SIG-M5 treated with dmso at 0.1 percent for 504 hours (cell line): ENCODE measurements at regions not wholly inside any gene's neighbourhood (a gene's known extent, or its start where the extent isn't known, plus 50 kb on each side); places are given as distances from the start of the nearest gene placed in this dataset.
"Not testable (repeated sequence)": the region's sequence is repeated elsewhere in the genome, so short reads cannot be mapped to it uniquely, and the experiment has no call there.

Experiments
- DNase-seq: peaks from one replicate; lab custom pipeline; 2025; ENCODE audit not compliant: unreplicated experiment; lab: John Stamatoyannopoulos, UW

- no peak for DNase-seq
These were observed 409.5 kb upstream of the LMO3 start for GRCh38 chr12:17015501-17015900.

- DNase-seq: not testable (repeated sequence)
These were observed 401.6 kb upstream of the LMO3 start for GRCh38 chr12:17007442-17008040.

- not testable (repeated sequence) for DNase-seq
These were observed 392.6 kb upstream of the LMO3 start for GRCh38 chr12:16998538-16998937.

- no peak for DNase-seq
These were observed 378.5 kb upstream of the LMO3 start for GRCh38 chr12:16984484-16984883.

- no peak for DNase-seq
These were observed 367.2 kb upstream of the LMO3 start for GRCh38 chr12:16972923-16973770.

- no peak for DNase-seq
These were observed 356.9 kb upstream of the LMO3 start for GRCh38 chr12:16962889-16963288.

- DNase-seq: peak; percentile 39
These were observed 349.2 kb upstream of the LMO3 start for GRCh38 chr12:16955083-16955657.

GRCh38 chr12:16949871-16950667 is 344.1 kb upstream of the LMO3 start:
- no peak for DNase-seq

GRCh38 chr12:16949371-16949770 is 343.4 kb upstream of the LMO3 start:
- DNase-seq: no peak

GRCh38 chr12:16946704-16947103 is 340.7 kb upstream of the LMO3 start:
- no peak for DNase-seq

- DNase-seq: peak; percentile 84
These were observed 333.9 kb upstream of the LMO3 start for GRCh38 chr12:16939871-16940306.

GRCh38 chr12:16927259-16927658 is 321.3 kb upstream of the LMO3 start:
- no peak for DNase-seq

- DNase-seq: no peak
These were observed 314.5 kb upstream of the LMO3 start for GRCh38 chr12:16920451-16920850.

GRCh38 chr12:16919551-16919950 is 313.6 kb upstream of the LMO3 start:
- no peak for DNase-seq

GRCh38 chr12:16914853-16915252 is 308.9 kb upstream of the LMO3 start:
- DNase-seq: no peak

- no peak for DNase-seq
These were observed 308.0 kb upstream of the LMO3 start for GRCh38 chr12:16913832-16914490.

- no peak for DNase-seq
These were observed 296.0 kb upstream of the LMO3 start for GRCh38 chr12:16901946-16902345.

GRCh38 chr12:16893426-16893825 is 287.5 kb upstream of the LMO3 start:
- DNase-seq: no peak

GRCh38 chr12:16891673-16892072 is 285.7 kb upstream of the LMO3 start:
- DNase-seq: no peak

- DNase-seq: no peak
These were observed 278.9 kb upstream of the LMO3 start for GRCh38 chr12:16884819-16885218.

GRCh38 chr12:16884056-16884455 is 278.1 kb upstream of the LMO3 start:
- DNase-seq: no peak
